Vagina (tissue), 2 donors: ENCODE measurements at regions not wholly inside any gene's neighbourhood (a gene's known extent, or its start where the extent isn't known, plus 50 kb on each side); places are given as distances from the start of the nearest gene placed in this dataset.

Source experiments
- CTCF ChIP-seq, 3 experiments: fragments of 450-650 bp in 2 of 3; fragments of 200-600 bp in 1 of 3; sonication (generic) in 1 of 3; IDR thresholded peaks; one replicate each; pipeline ENCODE4 v1.5.1; 2017 to 2019; ENCODE audit warnings: antibody characterized with exemption in 3 of 3, mild to moderate bottlenecking in 2 of 3, moderate library complexity in 2 of 3
- POLR2A ChIP-seq, 2 donors: fragments of 450-650 bp; IDR thresholded peaks; one replicate each; pipeline ENCODE4 v1.6.1; 2017; ENCODE audit warnings: antibody characterized with exemption in 2 of 2, mild to moderate bottlenecking in 2 of 2, moderate library complexity in 2 of 2
- POLR2AphosphoS5 ChIP-seq, 2 donors: sonication (generic); formaldehyde crosslinking; IDR thresholded peaks; one replicate each; pipeline ENCODE4 v1.9.0; 2017; ENCODE audit warnings: antibody characterized with exemption in 2 of 2, mild to moderate bottlenecking in 2 of 2, low read depth in 1 of 2; ENCODE audit not compliant: insufficient read depth in 1 of 2

DNA sequence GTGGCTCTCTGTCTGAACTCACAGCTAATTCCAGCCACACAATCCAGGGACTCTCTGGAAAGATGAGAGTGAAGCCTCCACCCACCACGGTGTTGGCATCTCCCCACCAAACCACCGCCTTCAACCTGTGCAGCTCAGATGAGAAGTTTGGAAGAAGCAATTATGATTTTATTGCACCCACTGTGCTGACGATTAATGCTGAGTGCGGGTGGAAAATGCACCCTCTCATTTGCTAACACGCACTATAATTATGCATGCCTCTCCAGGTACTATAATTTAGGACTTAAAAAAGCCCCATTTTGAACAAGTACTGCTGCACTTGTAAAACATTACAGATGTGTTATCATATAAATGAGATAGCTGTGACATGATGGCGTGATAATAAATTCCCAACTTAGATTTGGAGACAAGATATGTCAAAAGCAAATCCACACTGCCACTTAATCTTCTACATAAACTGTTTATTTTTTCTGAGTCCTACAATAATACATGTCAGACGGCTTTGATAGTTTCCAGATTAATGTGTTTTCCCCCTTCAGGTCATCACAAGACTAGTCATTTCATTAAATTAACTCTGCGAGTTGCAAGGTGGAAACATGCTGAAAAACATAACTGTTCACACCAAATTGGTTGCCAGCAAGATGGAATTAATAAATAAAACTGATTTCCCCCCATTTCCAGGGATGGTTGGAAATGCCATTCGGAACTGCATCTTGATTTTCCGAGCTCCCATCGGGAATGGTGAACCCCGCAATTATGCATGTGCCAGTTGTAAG, 466.5 kb upstream of the MAF start:
- TF ChIP-seq CTCF (IDR thresholded peaks at IDR 0.05): no peak
- no peak for TF ChIP-seq POLR2A (IDR thresholded peaks at IDR 0.05)
- TF ChIP-seq POLR2AphosphoS5 (IDR thresholded peaks at IDR 0.05; ENCODE audit: insufficient read depth in 1 of 2, low read depth in 1 of 2): no peak
